Stimulated activated CD8-positive, alpha-beta memory T cell treated with anti-CD3 and anti-CD28 coated beads, Interleukin-7, amount 100 ng/mL, for 1 hour (primary cell): ENCODE measurements at regions not wholly inside any gene's neighbourhood (a gene's known extent, or its start where the extent isn't known, plus 50 kb on each side); places are given as distances from the start of the nearest gene placed in this dataset.

Source experiments
- DNase-seq, 2 donors: peaks; one replicate each; pipeline ENCODE4 v3.0.0-alpha.2; 2020; ENCODE audit warnings: low read depth in 2 of 2

DNA sequence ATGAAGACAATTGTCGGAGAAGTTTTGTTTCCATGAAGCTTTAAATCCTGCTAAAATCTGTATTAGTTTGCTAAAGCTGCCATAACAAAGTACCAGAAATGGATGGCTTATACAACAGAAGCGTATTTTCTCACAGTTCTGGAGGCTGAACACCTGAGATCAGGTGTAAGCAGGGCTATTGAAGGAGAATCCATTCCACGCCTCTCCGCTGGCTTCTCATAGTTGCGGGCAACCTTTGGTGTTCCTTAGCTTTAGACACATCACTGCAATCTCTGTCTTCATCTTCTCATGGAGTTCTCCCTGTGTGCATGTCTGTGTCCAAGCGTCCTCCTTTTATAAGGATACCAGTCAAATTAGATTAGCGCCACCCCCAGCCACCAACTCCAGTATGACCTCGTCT is 159.9 kb upstream of the CDYL start:
- no peak for DNase-seq

DNA sequence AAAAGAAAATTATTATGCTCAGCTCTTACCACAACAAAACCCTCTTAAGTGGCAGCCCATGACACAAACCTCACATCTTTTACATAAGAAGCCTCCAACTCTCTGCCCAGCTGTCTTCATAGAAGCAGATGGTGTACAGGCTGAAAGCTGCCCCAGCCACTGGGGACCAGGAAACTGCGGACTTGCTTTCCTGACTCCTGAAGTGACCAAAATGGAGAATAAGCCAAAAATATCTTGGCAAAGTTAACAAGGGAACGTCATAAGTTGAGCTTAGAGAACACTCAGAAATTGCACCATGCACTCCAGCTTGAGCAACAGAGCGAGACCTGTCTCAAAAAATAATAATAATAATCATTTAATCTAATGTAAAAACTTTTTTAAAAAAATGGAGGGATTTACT is 160.3 kb upstream of the CDYL start:
- DNase-seq, result no peak

GRCh38 chr6:4615231-4615630 is 161.0 kb upstream of the CDYL start:
- DNase-seq, result no peak

- DNase-seq, result no peak
Observed at GRCh38 chr6:4614637-4615036, 161.6 kb upstream of the CDYL start.

DNA sequence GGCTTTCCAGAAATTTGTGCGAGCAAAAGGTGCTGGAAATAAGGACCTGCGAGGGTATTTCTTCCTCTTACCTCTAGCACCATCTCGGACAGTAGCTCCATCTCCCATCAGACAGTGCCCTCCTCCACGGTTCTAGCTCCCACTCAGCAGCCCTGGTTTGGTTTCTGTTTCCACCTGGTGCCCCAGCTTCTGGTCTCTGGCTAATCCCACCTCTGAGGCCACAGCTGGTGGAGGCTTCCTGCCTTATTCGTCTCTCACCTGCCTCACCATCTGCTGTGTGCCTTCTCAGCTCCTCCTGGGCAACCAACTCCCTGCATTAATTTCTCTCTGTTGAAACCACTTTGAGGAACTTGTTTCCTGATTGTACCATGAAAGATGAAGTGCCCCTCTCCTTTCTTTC is 162.4 kb upstream of the CDYL start:
- no peak for DNase-seq

DNA sequence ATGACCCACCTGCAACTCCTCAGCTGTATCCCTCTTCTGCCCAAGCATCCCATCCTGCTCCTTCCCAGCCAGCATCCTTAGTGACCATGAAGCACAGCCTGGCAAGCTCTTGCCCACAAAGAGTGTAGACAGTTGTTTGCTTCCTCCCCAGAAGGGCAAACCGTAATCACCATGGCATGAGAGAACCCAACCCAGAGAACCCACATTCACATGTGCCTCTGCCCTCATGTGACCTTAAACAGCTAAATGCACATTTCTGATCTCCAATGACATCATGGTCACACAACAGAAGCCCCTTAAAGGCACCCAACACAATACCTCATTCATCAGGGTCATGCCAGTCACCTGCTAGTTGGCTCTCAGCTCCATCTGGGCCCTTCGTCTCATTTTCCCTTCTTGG is 162.8 kb upstream of the CDYL start:
- no peak for DNase-seq

DNA sequence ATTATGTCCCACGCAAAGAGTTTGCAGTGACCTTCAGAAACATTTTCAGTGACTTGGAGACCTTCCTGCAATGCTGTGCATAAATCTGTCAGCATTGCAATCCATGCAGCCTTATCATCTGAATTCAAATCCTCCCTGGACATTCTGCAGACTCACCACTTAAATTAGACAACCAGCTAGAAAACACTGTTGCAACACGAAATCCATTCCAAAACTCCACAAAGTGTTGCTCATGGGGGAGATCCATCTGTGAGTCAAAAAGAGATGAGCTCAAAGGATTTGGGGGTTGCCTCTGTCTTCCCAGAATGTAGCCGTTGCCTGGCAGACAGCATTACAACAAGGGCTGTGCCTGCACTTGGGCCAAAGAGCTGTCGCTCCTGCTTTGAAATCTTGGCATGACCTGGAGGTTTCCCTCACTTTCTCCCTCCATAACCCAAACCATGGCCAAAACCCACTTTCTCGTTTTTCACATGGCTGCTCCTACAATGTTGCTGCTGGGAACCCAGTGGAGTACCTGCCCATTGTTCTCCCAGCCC is 163.5 kb upstream of the CDYL start:
- no peak for DNase-seq

GRCh38 chr6:4611429-4612129 is 164.6 kb upstream of the CDYL start:
- no peak for DNase-seq

GRCh38 chr6:4610256-4610655 is 165.9 kb upstream of the CDYL start:
- DNase-seq, result no peak

- DNase-seq, result no peak
Observed at GRCh38 chr6:4608361-4609115, 167.7 kb upstream of the CDYL start.

- DNase-seq, result no peak
Observed at GRCh38 chr6:4607793-4608192, 168.4 kb upstream of the CDYL start.

- DNase-seq, result no peak
Observed at GRCh38 chr6:4606821-4607704, 169.1 kb upstream of the CDYL start.

DNA sequence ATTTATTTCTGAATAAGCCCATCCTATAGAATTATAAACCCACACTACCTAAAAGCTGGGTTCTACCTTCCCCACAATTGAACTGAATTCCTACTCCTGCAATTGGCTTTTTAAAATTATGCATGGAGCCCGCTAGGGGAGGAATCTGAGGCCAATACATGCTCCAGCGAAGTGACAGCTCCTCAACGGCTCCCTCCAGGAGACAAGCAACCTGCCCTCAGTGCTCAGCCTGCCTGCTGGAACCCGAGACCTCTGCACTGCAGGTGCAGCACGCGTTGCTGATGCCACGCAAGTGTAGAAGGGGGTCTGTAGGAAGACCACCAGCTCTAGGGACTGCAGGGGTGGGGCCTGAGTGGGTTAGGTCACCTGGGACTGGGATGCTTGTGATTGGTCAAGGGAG is 170.2 kb upstream of the CDYL start:
- DNase-seq, result no peak

GRCh38 chr6:4603856-4604369 is 172.3 kb upstream of the CDYL start:
- no peak for DNase-seq

DNA sequence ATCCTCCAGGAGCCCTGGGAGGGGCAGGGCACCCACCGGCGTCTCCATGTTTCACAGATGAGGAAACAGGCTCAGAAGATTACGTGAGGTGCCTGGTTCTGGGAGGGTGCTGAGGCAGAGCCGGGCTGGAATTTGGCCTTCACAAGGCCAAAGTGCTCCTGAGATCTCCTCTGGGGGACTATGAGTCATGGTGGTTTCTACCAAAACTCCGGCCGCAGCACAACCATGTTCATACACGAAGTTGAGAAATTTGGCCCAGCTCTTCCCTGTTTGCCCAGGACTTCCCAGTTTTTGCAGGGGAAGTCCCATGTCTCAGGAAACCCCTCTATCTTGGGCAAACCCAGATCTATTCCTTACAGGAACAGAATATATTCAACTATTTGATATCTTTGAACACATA is 172.9 kb upstream of the CDYL start:
- no peak for DNase-seq

DNA sequence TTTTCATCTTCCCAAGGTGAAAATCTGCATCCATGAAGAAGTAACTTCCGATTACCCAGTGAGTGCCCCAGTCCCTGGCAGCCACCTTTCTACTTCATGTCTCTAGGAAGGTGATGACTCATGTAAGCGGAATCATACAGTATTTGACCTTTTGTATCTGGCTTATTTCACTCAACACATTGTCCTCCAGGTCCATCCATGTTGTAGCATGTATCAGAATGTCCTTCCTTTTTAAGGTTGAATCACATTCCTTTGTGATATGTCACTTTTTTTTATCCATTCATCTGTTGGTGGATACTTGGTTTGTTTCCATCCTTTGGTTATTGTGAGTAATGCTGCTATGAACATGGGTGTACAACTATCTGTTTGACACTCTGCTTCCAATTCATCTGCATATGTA is 176.3 kb upstream of the CDYL start:
- DNase-seq, result no peak

DNA sequence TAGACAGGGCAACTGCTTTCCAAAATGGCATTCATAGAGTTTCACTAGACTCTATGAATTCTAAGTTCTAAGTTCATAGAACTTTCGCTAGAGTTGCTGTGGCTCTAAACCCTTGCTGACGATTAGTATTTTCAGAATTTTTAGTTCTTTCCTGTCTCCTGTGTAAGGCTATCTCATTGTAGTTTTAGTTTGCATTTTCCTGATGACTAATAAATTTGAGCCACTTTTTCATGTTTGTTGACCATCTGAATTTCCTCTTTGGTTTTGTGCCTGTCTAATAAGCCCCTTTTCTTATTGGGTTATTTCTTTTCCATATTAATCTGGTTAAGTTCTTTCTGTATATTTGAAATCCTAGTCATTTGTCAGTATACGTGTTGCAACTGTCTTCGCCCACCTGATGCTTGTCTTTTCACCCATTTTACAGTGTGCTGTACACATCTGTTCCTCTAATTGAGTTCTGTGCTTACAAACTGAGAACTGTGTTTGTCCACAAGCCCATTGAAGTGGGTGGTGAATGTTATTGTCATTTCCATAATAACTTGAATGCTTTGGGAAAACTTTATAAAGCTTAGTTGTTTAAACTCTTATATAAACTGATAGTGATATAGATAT is 177.7 kb upstream of the CDYL start:
- DNase-seq, result no peak

DNA sequence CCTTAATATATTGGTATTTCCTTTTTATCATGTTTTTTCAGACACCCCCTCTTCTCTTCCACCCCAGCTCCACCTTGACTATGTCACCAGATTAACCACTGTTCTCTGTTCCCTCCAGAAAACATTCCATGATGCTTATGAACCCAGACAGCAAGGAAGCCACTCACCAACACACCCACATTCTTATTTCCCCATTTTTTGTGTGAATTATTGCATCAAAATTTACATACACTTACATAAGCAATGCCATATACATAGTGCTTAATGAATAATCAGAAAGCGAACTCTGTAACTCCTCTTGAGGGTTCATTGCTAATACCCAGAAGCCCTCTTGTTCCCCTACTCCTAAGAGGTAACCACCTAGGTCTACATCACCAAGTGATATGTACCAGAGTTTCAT is 182.3 kb upstream of the CDYL start:
- no peak for DNase-seq

GRCh38 chr6:4592026-4592425 is 184.2 kb upstream of the CDYL start:
- no peak for DNase-seq

GRCh38 chr6:4591218-4591617 is 185.0 kb upstream of the CDYL start:
- DNase-seq, result no peak

DNA sequence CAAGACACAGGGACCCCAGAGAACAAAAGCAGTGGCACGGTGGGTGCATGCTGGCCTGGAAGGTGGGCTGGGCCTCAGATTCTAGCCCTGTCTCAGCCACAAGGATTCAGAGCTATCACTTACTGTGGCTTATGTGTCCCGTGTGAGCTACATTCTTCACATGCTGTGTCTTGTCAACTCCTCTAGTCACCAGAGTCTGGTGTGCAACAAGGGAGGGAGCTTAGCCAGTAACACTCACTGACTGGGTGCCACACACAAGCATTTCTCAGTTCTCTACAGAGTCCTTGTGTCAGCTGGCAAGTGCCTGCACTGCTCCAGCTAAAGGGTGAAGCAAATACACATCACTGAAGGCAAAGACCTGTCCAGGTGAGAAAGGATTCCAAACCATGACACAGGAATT is 186.9 kb upstream of the CDYL start:
- DNase-seq, result no peak

- no peak for DNase-seq
Observed at GRCh38 chr6:4588581-4588980, 187.6 kb upstream of the CDYL start.
